SU-DHL-6 (cell line): ENCODE measurements at regions not wholly inside any gene's neighbourhood (a gene's known extent, or its start where the extent isn't known, plus 50 kb on each side); places are given as distances from the start of the nearest gene placed in this dataset.

Source experiments
- H2AFZ ChIP-seq: fragments of 200-600 bp; sonication (generic); 2 replicates; pipeline ENCODE4 v1.6.1; 2014; ENCODE audit warnings: low read depth, mild to moderate bottlenecking, moderate library complexity, mixed read lengths, antibody characterized with exemption, low read length; ENCODE audit not compliant: severe bottlenecking
- H3F3A ChIP-seq: fragments of 200-600 bp; shearing (Covaris generic); 2 replicates; pipeline ENCODE4 v1.6.0; 2016; ENCODE audit warnings: antibody characterized with exemption, mild to moderate bottlenecking; ENCODE audit not compliant: insufficient read depth
- H3K27ac ChIP-seq: fragments of 200-600 bp; sonication (generic); 2 replicates; pipeline ENCODE4 v1.5.1; 2016; ENCODE audit warnings: low read depth, mild to moderate bottlenecking, low read length, moderate library complexity, mixed read lengths
- H3K27me3 ChIP-seq: fragments of 200-600 bp; sonication (generic), shearing (Covaris generic); 2 replicates; pipeline ENCODE4 v1.6.0; 2014; ENCODE audit warnings: mild to moderate bottlenecking, low read length
- H3K36me3 ChIP-seq: fragments of 200-600 bp; sonication (generic); 2 replicates; pipeline ENCODE4 v1.6.1; 2014; ENCODE audit warnings: mild to moderate bottlenecking, low read length, mixed read lengths
- H3K4me2 ChIP-seq: fragments of 300-600, 200-600 bp; shearing (Covaris generic), sonication (generic); 2 replicates; pipeline ENCODE4 v1.6.0; 2014; ENCODE audit warnings: low read length, low read depth, mild to moderate bottlenecking; ENCODE audit not compliant: poor library complexity, severe bottlenecking
- H3K4me3 ChIP-seq: fragments of 200-600 bp; sonication (generic); 2 replicates; pipeline ENCODE4 v1.5.1; 2014; ENCODE audit warnings: antibody characterized with exemption, low read length, mild to moderate bottlenecking, mixed read lengths; ENCODE audit not compliant: insufficient read depth, poor library complexity, severe bottlenecking
- H3K79me2 ChIP-seq: fragments of 200-600 bp; sonication (generic); 2 replicates; pipeline ENCODE4 v1.6.1; 2014; ENCODE audit warnings: mild to moderate bottlenecking, low read length, moderate library complexity; ENCODE audit not compliant: insufficient read depth
- H3K9ac ChIP-seq: fragments of 200-600 bp; sonication (generic); 2 replicates; pipeline ENCODE4 v1.7.0; 2014; ENCODE audit warnings: mild to moderate bottlenecking, low read length
- H3K9me2 ChIP-seq: fragments of 200-600 bp; sonication (generic); replicated peaks from 2 replicates; pipeline ENCODE4 v1.6.1; 2014; ENCODE audit warnings: low read length; ENCODE audit not compliant: insufficient read depth
- H3K9me3 ChIP-seq: fragments of 200-600 bp; sonication (generic); 2 replicates; pipeline ENCODE4 v1.6.1; 2014; ENCODE audit warnings: low read length, mixed read lengths; ENCODE audit not compliant: insufficient read depth
- H4K20me1 ChIP-seq: fragments of 200-600 bp; sonication (generic); 2 replicates; pipeline ENCODE4 v1.6.1; 2014; ENCODE audit warnings: low read depth, mild to moderate bottlenecking, antibody characterized with exemption, low read length, moderate library complexity, mixed read lengths
- CTCF ChIP-seq: fragments of 200-600 bp; sonication (generic); IDR thresholded peaks from one replicate; pipeline ENCODE4 v1.5.1; 2017; ENCODE audit warnings: antibody characterized with exemption, mild to moderate bottlenecking, low read length, moderate library complexity; ENCODE audit not compliant: insufficient read depth, poor library complexity, severe bottlenecking
- EZH2phosphoT487 ChIP-seq: fragments of 200-600 bp; sonication (generic), shearing (Covaris generic); conservative IDR thresholded peaks from 2 replicates; pipeline ENCODE4 v1.6.1; 2018; ENCODE audit warnings: mild to moderate bottlenecking, antibody characterized with exemption, low read length, moderate library complexity, mixed read lengths

- H3K4me2 ChIP-seq = no peak overlapping the region
- no peak overlapping the region for H3K4me3 ChIP-seq
- no peaks in the 10 kb centered on the region for H3K79me2 ChIP-seq
- TF ChIP-seq EZH2phosphoT487 = no peak
- TF ChIP-seq CTCF = no peak
- no peaks in the 10 kb centered on the region for H3F3A ChIP-seq
- no peak overlapping the region for H3K9ac ChIP-seq
- no peak overlapping the region for H2AFZ ChIP-seq
- no peaks in the 10 kb centered on the region for H3K9me3 ChIP-seq
- H4K20me1 ChIP-seq = no peaks in the 10 kb centered on the region
- no peaks in the 10 kb centered on the region for H3K27me3 ChIP-seq
- no peak overlapping the region for H3K27ac ChIP-seq
- H3K36me3 ChIP-seq = no peaks in the 10 kb centered on the region
- no peaks in the 10 kb centered on the region for H3K9me2 ChIP-seq
These were observed 632.5 kb downstream of the TNS3 start for GRCh38 chr7:46949270-46949931.

- H3K4me3 ChIP-seq = no peak overlapping the region
- no peak overlapping the region for H3K4me2 ChIP-seq
- H3K27me3 ChIP-seq = no peaks in the 10 kb centered on the region
- H3K9ac ChIP-seq = no peak overlapping the region
- TF ChIP-seq CTCF = no peak
- TF ChIP-seq EZH2phosphoT487 = no peak
- no peak overlapping the region for H3K27ac ChIP-seq
- H3F3A ChIP-seq = no peaks in the 10 kb centered on the region
- H3K9me2 ChIP-seq = no peaks in the 10 kb centered on the region
- no peaks in the 10 kb centered on the region for H3K79me2 ChIP-seq
- H3K36me3 ChIP-seq = no peaks in the 10 kb centered on the region
- no peak overlapping the region for H2AFZ ChIP-seq
- H4K20me1 ChIP-seq = no peaks in the 10 kb centered on the region
- no peaks in the 10 kb centered on the region for H3K9me3 ChIP-seq
These were observed 633.2 kb downstream of the TNS3 start for GRCh38 chr7:46948716-46949115.

- Histone ChIP-seq H3K36me3 (no peaks in the 10 kb centered on the region), H2AFZ (no peak overlapping the region), H3F3A (no peaks in the 10 kb centered on the region), H3K79me2 (no peaks in the 10 kb centered on the region), H3K4me2 (no peak overlapping the region), H3K27ac (no peak overlapping the region), H3K27me3 (no peaks in the 10 kb centered on the region), H4K20me1 (no peaks in the 10 kb centered on the region), H3K9ac (no peak overlapping the region), H3K4me3 (no peak overlapping the region), H3K9me2 (no peaks in the 10 kb centered on the region), H3K9me3 (no peaks in the 10 kb centered on the region)
- TF ChIP-seq EZH2phosphoT487 = no peak
- no peak for TF ChIP-seq CTCF
These were observed 636.6 kb downstream of the TNS3 start for GRCh38 chr7:46945328-46945727.
